ENCODE measurements at regions not wholly inside any gene's neighbourhood (a gene's known extent, or its start where the extent isn't known, plus 50 kb on each side); places are given as distances from the start of the nearest gene placed in this dataset.
"Not testable (repeated sequence)": the region's sequence is repeated elsewhere in the genome, so short reads cannot be mapped to it uniquely, and the experiment has no call there.

DNA sequence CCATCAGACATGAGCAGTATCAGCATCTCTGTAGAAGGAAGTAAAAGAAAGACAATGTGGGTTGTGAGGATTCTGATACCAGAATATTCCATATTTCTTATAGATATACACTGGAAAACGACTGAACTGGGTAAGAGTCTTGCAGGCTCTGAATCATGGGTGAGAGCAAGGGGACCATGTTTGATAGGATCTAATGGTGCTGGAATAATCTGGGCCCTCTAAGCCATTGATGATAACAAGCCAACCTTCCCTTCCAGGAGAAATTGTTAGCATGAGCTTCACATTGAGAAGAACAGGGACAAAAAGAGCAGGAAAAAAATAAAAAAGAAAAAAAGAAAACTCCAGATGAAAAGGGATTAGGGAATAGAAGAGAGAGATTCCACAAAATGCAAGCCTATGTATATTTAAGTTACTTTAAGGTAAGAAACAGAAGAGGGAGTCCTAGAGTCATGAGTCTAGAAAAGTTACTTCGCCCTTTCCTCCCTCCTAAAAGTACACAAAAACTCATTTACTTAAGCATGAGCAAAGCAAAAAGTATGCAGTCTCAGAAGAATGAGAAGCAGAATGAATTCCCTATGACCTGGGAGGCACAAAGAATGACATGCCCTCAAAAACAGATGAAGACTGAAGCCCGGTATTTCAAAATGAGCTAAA lies 181.9 kb downstream of the TMEM26 start:
- Mint-ChIP-seq H3K4me3 (ENCODE audit: unreplicated experiment) (no peak overlapping the region), H3K36me3 (ENCODE audit: unreplicated experiment) (peaks cover 5% of the 10 kb centered on the region), H3K9me3 (ENCODE audit: unreplicated experiment) (peaks cover 4% of the 10 kb centered on the region), H3K4me1 (ENCODE audit: unreplicated experiment) (peaks cover 21% of the 10 kb centered on the region), H3K27me3 (ENCODE audit: unreplicated experiment) (no peaks in the 10 kb centered on the region), H3K27ac (ENCODE audit: unreplicated experiment) (peak overlapping the region; percentile 42)
- TF ChIP-seq, protein P1, sequence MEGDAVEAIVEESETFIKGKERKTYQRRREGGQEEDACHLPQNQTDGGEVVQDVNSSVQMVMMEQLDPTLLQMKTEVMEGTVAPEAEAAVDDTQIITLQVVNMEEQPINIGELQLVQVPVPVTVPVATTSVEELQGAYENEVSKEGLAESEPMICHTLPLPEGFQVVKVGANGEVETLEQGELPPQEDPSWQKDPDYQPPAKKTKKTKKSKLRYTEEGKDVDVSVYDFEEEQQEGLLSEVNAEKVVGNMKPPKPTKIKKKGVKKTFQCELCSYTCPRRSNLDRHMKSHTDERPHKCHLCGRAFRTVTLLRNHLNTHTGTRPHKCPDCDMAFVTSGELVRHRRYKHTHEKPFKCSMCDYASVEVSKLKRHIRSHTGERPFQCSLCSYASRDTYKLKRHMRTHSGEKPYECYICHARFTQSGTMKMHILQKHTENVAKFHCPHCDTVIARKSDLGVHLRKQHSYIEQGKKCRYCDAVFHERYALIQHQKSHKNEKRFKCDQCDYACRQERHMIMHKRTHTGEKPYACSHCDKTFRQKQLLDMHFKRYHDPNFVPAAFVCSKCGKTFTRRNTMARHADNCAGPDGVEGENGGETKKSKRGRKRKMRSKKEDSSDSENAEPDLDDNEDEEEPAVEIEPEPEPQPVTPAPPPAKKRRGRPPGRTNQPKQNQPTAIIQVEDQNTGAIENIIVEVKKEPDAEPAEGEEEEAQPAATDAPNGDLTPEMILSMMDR (IDR thresholded peaks at IDR 0.05), result peak; percentile 55
- no peak for DNase-seq (ENCODE audit: extremely low spot score, unreplicated experiment)

DNA sequence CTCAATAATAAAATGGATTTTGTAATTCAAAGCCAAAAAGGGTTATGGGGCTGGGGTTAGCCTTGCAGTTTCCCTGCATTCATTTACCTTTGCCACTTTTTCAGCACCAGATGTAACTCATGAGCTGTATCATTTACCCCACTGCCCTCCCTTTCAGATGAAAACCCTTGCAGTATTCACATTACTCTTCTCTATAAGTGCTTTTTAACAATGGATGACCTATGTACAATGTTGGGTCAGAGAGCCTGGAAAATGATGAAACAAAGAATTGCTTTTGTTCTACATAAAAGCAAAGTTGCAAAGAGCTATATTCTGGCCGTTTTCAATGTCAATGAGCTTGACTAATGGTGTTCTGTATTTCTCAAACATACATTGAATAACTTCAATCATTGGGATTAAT lies 189.7 kb downstream of the TMEM26 start:
- H3K4me1 Mint-ChIP-seq (ENCODE audit: unreplicated experiment), result peaks cover 29% of the 10 kb centered on the region
- TF ChIP-seq, protein P1 (IDR thresholded peaks at IDR 0.05), result no peak

DNA sequence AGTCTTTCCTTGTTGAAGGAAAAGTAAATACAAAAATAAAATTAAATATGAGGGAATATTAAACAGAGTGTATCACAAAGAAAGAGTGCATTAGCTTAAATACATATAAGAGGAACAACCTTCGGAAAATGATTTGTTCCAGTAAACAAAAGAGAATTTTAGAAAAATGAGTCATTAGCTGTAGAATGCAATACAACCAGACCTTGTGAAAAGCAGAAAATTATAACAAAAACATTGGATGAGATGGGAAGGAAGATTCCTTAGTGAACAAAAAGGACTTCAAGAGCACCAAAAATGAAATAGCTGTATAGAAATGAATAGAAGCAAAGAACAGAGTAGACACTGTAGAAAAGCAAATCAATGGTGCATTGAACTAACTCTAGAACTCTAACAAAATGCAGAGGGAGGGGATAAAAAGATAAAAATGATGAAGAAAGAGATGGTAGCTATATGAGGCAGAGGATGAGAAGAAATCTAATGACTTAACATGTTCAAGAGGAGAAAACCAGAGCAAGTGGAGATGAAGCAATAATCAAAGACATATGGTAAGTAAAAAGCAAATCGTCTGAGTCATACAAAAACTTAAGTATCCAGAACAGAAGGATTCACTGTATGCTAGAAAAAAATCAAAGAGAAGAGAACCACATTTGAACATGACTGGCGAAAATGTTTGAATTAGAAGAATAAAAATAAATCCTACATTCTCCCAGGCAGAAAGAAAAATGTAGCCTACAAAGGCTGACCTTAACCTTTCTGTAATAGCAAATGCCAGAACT lies 190.5 kb downstream of the TMEM26 start:
- Mint-ChIP-seq H3K4me3 (ENCODE audit: unreplicated experiment) (no peak overlapping the region), H3K4me1 (ENCODE audit: unreplicated experiment) (peaks cover 29% of the 10 kb centered on the region), H3K9me3 (ENCODE audit: unreplicated experiment) (peaks cover 6% of the 10 kb centered on the region), H3K36me3 (ENCODE audit: unreplicated experiment) (no peaks in the 10 kb centered on the region), H3K27me3 (ENCODE audit: unreplicated experiment) (no peaks in the 10 kb centered on the region), H3K27ac (ENCODE audit: unreplicated experiment) (peak overlapping the region; percentile 83)
- no peak for DNase-seq (ENCODE audit: extremely low spot score, unreplicated experiment)
- TF ChIP-seq, protein P1 (IDR thresholded peaks at IDR 0.05), result no peak

More for the DNA sequence above, 189.7 kb downstream of the TMEM26 start:
- Mint-ChIP-seq H3K36me3 (ENCODE audit: unreplicated experiment) (no peaks in the 10 kb centered on the region), H3K4me3 (ENCODE audit: unreplicated experiment) (no peak overlapping the region), H3K27ac (ENCODE audit: unreplicated experiment) (peak overlapping the region; percentile 6), H3K9me3 (ENCODE audit: unreplicated experiment) (peaks cover 6% of the 10 kb centered on the region), H3K27me3 (ENCODE audit: unreplicated experiment) (no peaks in the 10 kb centered on the region)
- DNase-seq (ENCODE audit: extremely low spot score, unreplicated experiment), result no peak

DNA sequence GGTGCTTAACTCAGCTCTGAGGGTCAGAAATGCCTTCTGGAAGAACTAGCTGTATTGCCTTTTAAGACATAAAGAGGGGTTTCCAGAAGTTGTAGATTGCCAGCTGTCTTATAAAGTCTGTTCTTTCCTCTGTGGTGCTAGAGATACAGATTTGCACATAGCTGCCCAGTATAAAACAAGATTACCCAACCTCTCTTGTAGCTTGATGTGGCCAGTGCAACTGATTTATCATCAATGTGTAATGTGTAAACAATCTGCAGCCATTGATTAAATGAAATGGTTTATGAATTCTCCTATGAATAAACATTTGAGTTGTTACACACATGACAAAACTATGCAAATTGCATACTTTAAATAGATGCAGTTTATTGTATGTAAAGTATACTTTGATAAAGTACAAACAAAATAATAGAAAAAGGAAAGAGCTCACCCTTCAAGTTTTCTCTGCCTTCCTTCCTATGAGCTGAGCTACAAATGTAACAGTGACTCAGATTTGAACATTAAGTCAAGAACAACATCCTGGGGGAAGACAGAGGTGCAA lies 195.2 kb downstream of the TMEM26 start:
- H3K9me3 Mint-ChIP-seq (ENCODE audit: unreplicated experiment), result peaks cover 30% of the 10 kb centered on the region
- peaks cover 20% of the 10 kb centered on the region for H3K27me3 Mint-ChIP-seq (ENCODE audit: unreplicated experiment)
- peaks cover 8% of the 10 kb centered on the region for H3K36me3 Mint-ChIP-seq (ENCODE audit: unreplicated experiment)
- peaks cover 17% of the 10 kb centered on the region for H3K4me1 Mint-ChIP-seq (ENCODE audit: unreplicated experiment)
- no peak overlapping the region for H3K27ac Mint-ChIP-seq (ENCODE audit: unreplicated experiment)
- no peak for DNase-seq (ENCODE audit: extremely low spot score, unreplicated experiment)
- TF ChIP-seq, protein P1 (IDR thresholded peaks at IDR 0.05), result no peak
- H3K4me3 Mint-ChIP-seq (ENCODE audit: unreplicated experiment), result no peak overlapping the region

DNA sequence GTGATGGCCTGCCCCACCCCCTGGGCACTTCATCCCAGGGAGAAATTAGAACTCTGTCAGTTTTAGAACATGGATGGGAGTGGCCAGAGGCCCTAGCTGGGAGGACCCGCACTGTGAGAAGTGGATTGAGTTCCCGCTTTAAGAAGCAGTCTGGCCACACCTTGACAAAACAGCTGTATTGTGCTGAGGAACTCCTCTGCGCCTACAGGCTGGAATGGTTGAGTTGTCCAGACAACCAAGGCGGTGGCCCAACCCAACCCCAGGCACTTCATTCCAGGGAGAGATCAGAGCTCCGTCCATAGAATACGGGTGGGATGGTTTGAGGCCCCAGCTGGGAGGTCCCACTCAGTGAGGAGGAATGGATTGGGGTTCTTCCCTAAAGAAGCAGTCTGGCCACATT lies 196.0 kb downstream of the TMEM26 start:
- peaks cover 8% of the 10 kb centered on the region for H3K4me1 Mint-ChIP-seq (ENCODE audit: unreplicated experiment)
- TF ChIP-seq, protein P1 (IDR thresholded peaks at IDR 0.05), result no peak
- H3K36me3 Mint-ChIP-seq (ENCODE audit: unreplicated experiment), result peaks cover 8% of the 10 kb centered on the region
- H3K27ac Mint-ChIP-seq (ENCODE audit: unreplicated experiment), result no peak overlapping the region
- peaks cover 36% of the 10 kb centered on the region for H3K9me3 Mint-ChIP-seq (ENCODE audit: unreplicated experiment)
- H3K4me3 Mint-ChIP-seq (ENCODE audit: unreplicated experiment), result no peak overlapping the region
- H3K27me3 Mint-ChIP-seq (ENCODE audit: unreplicated experiment), result peaks cover 29% of the 10 kb centered on the region
- no peak for DNase-seq (ENCODE audit: extremely low spot score, unreplicated experiment)

DNA sequence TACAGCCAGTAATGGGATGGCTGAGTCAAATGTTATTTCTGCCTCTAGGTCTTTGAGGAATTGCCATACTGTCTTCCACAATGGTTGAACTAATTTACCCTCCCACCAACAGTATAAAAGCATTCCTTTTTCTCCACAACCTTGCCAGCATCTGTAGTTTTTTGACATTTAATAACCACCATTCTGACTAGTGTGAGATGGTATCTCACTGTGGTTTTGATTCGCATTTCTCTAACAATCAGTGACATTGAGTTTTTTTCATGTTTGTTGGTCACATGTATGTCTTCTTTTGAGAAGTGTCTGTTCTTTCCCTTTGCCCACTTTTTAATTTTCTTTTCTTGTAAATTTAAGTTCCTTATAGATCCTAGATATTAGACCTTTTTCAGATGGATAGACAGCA lies 200.9 kb downstream of the TMEM26 start:
- H3K4me3 Mint-ChIP-seq (ENCODE audit: unreplicated experiment); DNase-seq (ENCODE audit: extremely low spot score, unreplicated experiment); H3K27ac Mint-ChIP-seq (ENCODE audit: unreplicated experiment); H3K4me1 Mint-ChIP-seq (ENCODE audit: unreplicated experiment); H3K36me3 Mint-ChIP-seq (ENCODE audit: unreplicated experiment): not testable (repeated sequence)
- peaks cover 30% of the 10 kb centered on the region for H3K9me3 Mint-ChIP-seq (ENCODE audit: unreplicated experiment)
- peaks cover 69% of the 10 kb centered on the region for H3K27me3 Mint-ChIP-seq (ENCODE audit: unreplicated experiment)

Data from osteocyte (in vitro differentiated cells).